HL-60 (cell line): ENCODE measurements at regions not wholly inside any gene's neighbourhood (a gene's known extent, or its start where the extent isn't known, plus 50 kb on each side); places are given as distances from the start of the nearest gene placed in this dataset.

Source experiments
- DNase-seq, 2 experiments: peaks; one replicate each; pipeline ENCODE4 v3.0.0-alpha.2; 2010 to 2020; ENCODE audit warnings: low read depth in 1 of 2, low spot score in 1 of 2
- H3K27ac ChIP-seq: fragments of 250-450 bp; sonication (Bioruptor Pico); replicated peaks from 2 replicates; pipeline ENCODE4 v1.5.1; 2020; ENCODE audit warnings: mild to moderate bottlenecking, moderate library complexity
- H3K27me3 ChIP-seq: fragments of 250-450 bp; sonication (Bioruptor Pico); 2 replicates; pipeline ENCODE4 v1.5.1; 2021; ENCODE audit warnings: mild to moderate bottlenecking, moderate library complexity; ENCODE audit not compliant: insufficient read depth, poor library complexity, severe bottlenecking
- H3K4me3 ChIP-seq: replicated peaks from 2 replicates; pipeline ENCODE4 v1.5.1; 2011; ENCODE audit warnings: mild to moderate bottlenecking, control low read depth, low read length; ENCODE audit not compliant: insufficient read depth
- CTCF ChIP-seq: IDR thresholded peaks from one replicate; pipeline ENCODE4 v1.5.1; 2011; ENCODE audit warnings: low read length, control low read depth, inconsistent platforms; ENCODE audit not compliant: insufficient read depth
- GABPA ChIP-seq: IDR thresholded peaks from 2 replicates; pipeline ENCODE4 v1.6.1; 2012; ENCODE audit warnings: low read depth
- POLR2AphosphoS5 ChIP-seq: IDR thresholded peaks from 2 replicates; pipeline ENCODE4 v1.6.1; 2012; ENCODE audit warnings: low read depth
- REST ChIP-seq: IDR thresholded peaks from 2 replicates; pipeline ENCODE4 v1.6.1; 2012; ENCODE audit warnings: low read depth; ENCODE audit not compliant: insufficient replicate concordance
- SPI1 ChIP-seq: IDR thresholded peaks from 2 replicates; pipeline ENCODE4 v1.6.1; 2012; ENCODE audit warnings: low read depth, mild to moderate bottlenecking, borderline replicate concordance

GRCh38 chr14:43175896-43176295 is 1331.2 kb downstream of the FSCB start:
- TF ChIP-seq POLR2AphosphoS5 (no peak), GABPA (no peak), CTCF (no peak), SPI1 (no peak), REST (no peak)
- no peak overlapping the region for H3K4me3 ChIP-seq
- no peak overlapping the region for H3K27ac ChIP-seq
- H3K27me3 ChIP-seq, result no peaks in the 10 kb centered on the region
- no peak for DNase-seq

GRCh38 chr14:43172899-43173548 is 1334.1 kb downstream of the FSCB start:
- TF ChIP-seq REST (no peak), SPI1 (no peak), CTCF (no peak), GABPA (no peak)
- no peak for DNase-seq

GRCh38 chr14:43169722-43170121 is 1337.4 kb downstream of the FSCB start:
- Histone ChIP-seq H3K4me3 (no peak overlapping the region), H3K27me3 (no peaks in the 10 kb centered on the region)
- no peak for DNase-seq

More at GRCh38 chr14:43172899-43173548, 1334.1 kb downstream of the FSCB start:
- Histone ChIP-seq H3K27me3 (no peaks in the 10 kb centered on the region), H3K27ac (no peak overlapping the region), H3K4me3 (no peak overlapping the region)

More at GRCh38 chr14:43169722-43170121, 1337.4 kb downstream of the FSCB start:
- TF ChIP-seq SPI1 (no peak), REST (no peak), CTCF (no peak), POLR2AphosphoS5 (no peak), GABPA (no peak)
- no peak overlapping the region for H3K27ac ChIP-seq
